Loucy (cell line): ENCODE measurements at regions not wholly inside any gene's neighbourhood (a gene's known extent, or its start where the extent isn't known, plus 50 kb on each side); places are given as distances from the start of the nearest gene placed in this dataset.

Experiments used
- CTCF ChIP-seq: fragments of 200-600 bp; sonication (generic); conservative IDR thresholded peaks from 2 replicates; pipeline ENCODE4 v1.5.1; 2014; ENCODE audit warnings: mild to moderate bottlenecking, antibody characterized with exemption, low read length
- EZH2phosphoT487 ChIP-seq: fragments of 200-600 bp; IDR thresholded peaks from 2 replicates; pipeline ENCODE4 v1.6.1; 2018; ENCODE audit warnings: antibody characterized with exemption, mild to moderate bottlenecking, moderate library complexity, borderline replicate concordance

GRCh38 chr9:20284601-20285289 is 337.6 kb downstream of the MLLT3 start:
- TF ChIP-seq EZH2phosphoT487 (no peak), CTCF (no peak)
